Tongue (tissue), 1 donor: ENCODE measurements at regions not wholly inside any gene's neighbourhood (a gene's known extent, or its start where the extent isn't known, plus 50 kb on each side); places are given as distances from the start of the nearest gene placed in this dataset.
"Not testable (repeated sequence)": the region's sequence is repeated elsewhere in the genome, so short reads cannot be mapped to it uniquely, and the experiment has no call there.

Experiments
- DNase-seq: peaks from one replicate; pipeline ENCODE4 v3.0.0-alpha.2; 2015

DNA sequence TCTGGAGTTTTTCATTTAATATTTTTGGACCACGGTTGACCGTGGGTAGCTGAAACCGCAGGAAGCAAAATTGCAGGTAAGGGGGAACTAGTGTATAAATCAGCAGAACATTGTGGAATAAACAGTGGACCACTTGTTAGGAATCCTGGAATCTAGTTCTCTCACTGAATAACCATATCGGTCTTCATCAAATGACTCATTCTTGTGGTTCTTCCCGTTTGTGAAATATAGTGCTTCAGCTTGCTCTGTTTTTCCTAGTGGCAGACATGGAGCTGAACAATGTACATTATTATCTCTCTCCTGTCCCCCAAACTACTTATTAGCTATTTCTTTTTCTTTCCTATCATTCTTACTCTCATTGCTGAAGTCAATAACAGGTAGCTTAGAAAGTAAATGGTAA is 61.9 kb downstream of the HSPA13 start:
- DNase-seq = no peak

DNA sequence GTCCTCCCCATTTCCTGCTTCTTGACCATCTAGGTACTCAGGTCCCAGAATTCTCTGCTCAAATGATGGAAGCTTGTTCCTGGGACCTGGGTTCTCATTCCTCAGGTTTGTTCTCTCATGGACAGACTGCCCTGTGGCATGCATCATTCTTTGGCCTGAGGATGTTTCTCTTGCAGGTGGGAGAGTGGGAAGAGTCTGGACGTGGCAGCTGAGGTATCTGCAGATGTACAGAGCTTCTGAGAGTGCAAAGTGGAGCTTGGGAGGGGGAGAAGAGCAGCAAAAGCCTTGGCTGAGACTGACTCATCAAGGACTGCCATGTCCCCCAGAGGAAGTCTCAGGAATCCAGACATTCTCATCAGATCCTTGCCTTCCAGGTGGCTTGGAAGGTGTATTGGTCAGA is 63.1 kb downstream of the HSPA13 start:
- DNase-seq = no peak

DNA sequence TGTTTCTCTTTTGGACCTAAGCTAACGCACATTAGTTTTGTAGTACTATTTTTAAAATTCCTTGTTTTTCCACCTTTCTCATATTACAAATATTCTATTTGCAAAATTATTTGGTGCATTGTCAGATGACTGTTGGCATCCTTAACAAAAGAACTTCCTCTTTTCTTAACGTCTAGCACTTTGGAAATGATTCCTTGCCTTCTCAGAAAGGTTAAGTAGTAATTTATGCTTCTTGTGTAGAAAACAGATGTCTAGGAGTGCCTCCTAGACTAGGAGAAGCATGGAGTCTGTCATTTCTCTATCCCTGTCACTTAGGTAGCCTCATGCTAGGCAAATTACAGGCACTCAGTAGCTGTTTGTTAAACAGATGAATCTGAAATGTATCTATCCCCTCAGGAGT is 64.4 kb downstream of the HSPA13 start:
- DNase-seq = no peak

DNA sequence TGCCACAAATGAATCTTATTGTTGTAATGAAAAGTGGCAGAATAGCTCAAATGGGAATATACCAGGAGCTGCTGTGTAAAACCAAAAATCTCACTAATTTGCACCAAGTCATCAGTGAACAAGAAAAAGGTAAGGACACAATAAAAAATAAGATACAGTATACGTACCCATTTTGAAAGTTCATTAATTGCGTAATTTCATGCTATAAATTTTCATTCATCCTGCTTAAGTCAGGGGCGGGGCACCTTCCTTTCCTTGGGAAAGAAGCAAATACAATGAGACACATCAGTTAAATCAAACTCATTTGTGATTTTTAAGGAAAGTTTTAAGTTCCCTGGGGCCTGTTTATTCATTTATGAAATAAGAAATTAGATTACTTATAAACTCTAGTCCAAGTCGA is 65.4 kb downstream of the HSPA13 start:
- DNase-seq = no peak

DNA sequence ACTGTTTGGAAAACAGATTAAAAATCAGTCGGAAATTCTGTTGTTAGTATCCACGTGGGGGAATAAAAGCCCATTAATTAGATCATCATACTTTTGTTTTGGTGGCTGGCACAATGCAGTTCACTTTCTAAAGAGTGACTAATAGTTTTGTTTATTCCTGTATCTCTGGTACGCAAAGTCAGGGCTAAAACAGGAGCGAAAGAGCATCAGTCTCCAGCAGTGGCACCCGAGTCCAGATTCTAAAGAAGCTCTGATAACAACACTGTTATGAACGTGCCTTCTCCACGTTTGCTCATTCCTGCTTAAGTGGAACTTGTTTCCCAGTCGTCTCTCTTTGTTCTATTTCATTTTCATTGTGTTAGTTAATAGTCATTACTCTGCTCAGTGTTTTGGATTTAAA is 69.6 kb downstream of the HSPA13 start:
- no peak for DNase-seq

DNA sequence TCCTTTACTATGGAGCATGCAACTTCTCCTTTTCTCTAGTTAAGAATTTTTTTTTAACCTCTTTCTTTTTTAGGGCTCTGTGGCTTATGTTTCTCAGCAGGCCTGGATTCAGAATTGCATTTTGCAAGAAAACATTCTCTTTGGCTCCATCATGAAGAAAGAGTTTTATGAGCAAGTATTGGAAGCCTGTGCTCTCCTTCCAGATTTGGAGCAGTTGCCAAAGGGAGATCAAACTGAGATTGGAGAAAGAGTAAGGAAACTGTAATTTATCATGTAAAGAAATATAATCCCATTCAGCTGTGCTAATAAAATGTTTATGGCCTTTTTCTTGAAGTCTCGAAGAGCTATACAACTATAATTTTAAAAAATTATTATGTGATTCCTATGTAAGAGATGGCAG is 70.1 kb downstream of the HSPA13 start:
- DNase-seq = no peak

DNA sequence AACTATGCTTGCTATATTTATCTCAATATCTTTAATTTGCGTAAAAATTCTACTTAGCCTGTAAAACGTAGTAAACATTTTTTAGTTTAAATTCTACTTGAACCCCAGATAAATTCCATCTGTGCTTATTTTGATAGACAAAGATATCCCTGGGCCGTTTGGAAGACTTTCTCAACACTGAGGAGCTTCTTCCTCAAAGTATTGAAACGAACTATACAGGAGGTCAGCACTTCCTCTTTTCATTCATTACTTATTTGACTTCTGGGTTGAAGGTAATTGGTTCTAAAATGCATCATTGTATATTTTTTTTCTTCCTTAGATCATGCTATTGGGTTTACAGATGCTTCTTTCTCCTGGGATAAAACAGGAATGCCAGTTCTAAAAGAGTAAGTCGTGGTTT is 74.7 kb downstream of the HSPA13 start:
- no peak for DNase-seq

DNA sequence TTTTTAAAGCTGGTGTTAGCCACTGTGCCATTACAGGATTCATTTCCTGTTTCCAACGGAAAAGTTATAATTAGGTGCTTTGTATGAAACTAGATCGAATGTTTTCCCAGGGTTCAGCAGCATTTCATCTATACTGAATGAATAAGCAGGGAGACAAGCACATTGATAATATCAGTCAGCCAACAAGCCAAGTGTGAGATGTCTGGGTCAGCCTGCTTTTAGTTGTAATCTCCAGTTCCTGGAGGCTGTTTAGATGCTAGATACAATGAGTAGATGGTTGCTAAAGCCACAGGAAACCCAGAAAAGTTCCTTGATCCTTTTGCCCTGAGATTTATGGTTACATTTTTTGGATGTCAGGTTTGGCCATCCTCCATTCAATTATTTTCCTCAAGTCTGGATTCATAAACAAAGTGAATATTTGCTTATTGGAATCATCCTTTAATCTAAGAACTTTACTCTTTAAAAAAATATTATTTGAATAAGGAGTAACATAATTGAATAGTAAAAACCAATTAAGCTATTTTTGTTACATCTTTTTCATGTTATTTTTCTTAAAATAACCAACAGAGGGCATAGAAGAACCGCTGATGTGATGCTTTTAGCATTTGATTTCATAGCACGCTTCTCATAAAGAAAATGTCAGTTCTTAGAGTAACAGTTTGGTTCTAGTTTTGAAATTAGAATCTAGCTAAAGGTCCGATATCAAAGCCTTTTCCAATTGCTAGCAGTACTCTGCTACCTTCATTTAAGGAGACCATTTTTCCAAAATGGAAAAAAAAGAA is 76.6 kb downstream of the HSPA13 start:
- peak; percentile 15 for DNase-seq

DNA sequence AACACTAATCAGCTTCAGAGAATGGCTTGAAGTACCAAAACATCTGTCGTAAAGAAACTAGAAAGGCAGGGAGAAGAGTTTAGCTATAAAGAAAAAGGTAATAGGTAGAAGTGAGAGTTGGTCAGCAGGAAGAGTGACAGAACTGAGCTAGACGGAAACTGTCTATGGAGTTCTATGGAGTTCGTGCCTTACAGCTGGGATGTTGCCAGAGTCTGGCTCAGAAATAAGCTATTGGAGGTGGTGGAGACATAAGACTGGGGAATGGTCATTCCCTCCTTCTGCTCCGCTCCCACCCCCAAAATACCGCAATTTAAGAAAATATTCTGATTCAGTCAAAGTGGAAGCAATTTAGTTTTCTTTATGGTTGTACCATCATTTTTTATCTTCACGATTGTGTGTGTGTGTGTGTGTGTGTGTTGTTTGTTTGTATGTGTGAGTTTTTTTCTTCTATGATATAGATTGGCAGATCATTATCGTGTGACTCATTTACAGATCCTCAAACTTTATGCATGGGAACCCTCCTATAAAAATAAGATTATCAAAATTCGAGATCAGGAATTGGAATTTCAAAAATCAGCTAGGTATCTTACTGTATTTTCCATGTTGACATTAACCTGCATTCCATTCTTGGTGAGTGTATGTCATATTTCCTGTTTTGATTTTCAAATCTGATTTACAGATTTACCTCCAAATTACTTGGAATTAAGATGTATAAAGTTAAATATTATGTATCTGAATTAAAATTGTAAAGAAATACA is 79.0 kb downstream of the HSPA13 start:
- DNase-seq = no peak

DNA sequence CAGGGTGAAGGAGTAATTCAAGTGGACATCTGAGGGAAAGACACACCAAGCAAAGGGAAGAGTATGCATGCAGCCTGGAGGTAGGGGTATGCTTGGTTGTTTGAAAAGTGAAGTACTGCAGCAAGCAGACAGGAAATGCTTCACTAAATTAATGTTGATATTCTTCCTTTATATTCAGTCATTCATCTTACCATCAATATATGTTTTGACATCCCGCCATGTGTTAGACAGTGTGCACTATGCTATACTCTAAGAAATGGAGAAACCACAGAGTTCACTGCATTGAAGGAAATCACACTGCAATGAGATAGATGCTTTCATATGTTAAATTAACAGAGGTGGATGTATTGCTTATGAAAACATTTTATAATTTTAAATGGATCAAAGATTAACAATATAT is 82.9 kb downstream of the HSPA13 start:
- DNase-seq = no peak

DNA sequence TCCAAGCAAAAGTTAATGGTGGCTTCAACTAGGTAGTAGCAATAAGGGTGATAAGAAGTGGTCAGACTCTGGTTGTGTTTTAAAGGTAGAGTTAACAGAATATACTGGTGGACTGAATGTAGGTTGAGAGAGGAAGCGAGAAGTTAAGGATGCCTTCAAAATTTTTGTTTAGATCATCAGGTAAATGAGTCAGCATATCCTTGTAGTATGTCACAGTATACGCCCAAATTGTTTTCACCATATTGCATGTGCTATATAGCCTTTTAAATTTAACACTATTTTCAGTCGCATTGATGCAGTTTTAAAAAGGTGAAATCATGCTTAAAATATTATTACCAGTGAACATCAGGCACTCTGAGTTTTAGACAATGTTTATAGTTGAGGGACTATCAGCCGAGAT is 74.6 kb downstream of the RBM11 start:
- no peak for DNase-seq

DNA sequence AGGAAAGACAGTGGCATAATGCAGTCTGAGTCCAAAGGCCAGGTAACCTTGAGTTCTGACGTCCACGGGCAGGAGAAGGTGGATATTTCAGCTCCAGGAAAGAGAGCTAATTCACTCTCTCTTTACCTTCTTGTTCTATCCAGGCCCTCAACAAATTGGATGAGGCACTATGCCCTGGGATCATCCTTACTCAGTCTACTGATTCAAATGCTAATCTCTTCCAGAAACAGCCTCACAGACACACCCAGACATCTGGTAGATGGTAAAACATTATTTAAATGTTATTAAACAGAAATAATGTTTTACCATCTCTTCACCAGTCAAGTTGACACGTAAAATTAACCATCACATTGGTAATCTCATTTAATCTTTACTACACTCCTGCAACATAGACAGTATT is 73.0 kb downstream of the RBM11 start:
- DNase-seq = no peak

DNA sequence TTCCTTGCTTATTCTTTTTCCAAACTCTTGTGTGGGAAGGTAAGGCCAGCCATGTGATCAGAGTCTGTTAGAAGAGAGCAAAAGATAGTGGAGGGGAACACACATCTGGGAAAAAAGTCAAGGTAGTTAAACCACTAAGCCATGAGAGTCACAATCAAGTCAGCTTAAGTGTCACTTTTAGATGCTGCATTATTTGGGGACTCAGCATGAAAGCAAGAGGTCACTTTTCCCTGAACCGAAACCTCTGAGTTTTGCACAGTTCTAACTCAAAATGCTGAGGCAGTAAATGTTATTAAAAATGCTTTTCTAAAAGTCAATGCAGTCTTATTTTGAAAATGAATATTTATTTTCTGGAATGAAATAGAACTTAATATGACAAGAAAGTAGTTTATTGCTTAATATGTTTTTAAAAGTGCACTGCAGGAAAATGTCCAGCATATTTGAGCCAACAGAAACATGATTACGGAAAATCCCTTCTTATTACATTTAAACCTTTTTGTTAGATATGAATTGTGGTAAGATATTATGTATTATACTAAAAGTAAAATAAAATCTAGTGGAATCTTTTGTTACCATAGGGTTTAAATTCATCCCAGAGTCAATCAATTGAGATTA is 69.3 kb downstream of the RBM11 start:
- no peak for DNase-seq

DNA sequence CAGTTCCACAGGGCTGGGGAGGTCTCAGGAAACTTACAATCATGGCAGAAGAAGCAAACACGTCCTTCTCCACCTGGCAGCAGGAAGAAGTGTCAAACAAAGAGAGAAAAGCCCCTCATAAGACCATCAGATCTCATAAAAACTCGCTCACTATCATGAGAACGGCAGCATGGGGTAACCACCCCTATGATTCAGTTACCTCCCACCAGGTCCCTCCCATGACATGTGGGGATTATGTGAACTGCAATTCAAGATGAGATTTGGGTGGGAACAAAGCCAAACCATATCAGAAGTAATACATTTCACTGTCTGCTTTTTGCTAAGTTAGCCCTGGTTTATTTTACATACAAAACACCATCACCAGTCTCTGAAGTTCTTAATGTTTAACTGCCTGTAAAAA is 68.5 kb downstream of the RBM11 start:
- no peak for DNase-seq

DNA sequence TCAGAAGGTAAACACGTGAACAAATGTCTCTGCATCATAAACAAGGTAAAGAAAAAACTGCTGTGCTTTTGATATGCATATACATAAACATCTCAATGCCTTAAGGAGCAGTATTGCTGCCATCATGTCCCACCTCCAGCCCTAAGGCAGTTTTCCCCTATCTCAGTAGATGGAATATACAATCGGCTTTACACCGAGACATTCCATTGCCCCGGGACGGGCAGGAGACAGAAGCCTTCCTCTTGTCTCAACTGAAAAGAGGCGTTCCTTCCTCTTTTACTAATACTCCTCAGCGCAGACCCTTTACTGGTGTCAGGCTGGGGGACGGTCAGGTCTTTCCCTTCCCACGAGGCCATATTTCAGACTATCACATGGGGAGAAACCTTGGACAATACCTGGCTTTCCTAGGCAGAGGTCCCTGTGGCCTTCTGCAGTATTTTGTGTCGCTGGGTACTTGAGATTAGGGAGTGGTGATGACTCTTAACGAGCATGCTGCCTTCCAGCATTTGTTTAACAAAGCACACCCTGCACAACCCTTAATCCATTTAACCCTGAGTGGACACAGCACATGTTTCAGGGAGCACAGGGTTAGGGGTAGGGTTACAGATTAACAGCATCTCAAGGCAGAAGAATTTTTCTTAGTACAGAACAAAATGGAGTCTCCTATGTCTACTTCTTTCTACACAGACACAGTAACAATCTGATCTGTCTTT is 65.4 kb downstream of the RBM11 start:
- not testable (repeated sequence) for DNase-seq
